Heart right ventricle (tissue), 16 donors: ENCODE measurements at regions not wholly inside any gene's neighbourhood (a gene's known extent, or its start where the extent isn't known, plus 50 kb on each side); places are given as distances from the start of the nearest gene placed in this dataset.

Source experiments
- ATAC-seq, 8 donors: fragments of 200-7000 bp; cut with Tn5 transposase; one replicate each; pipeline ENCODE4 v1.9.1; 2020; ENCODE audit warnings: mild to moderate bottlenecking in 8 of 8, moderate library complexity in 8 of 8, moderate number of reproducible peaks in 1 of 8
- DNase-seq, 2 donors: peaks; one replicate each; pipeline ENCODE4 v3.0.0-alpha.2; 2020
- H3K27ac ChIP-seq, 10 donors: fragments of 200-600 bp; sonication (generic) in 2 of 10; one replicate each; pipeline versions ENCODE4 v1.5.0 to v1.8.0; 2020 to 2022; ENCODE audit warnings: mild to moderate bottlenecking in 3 of 10
- H3K27me3 ChIP-seq, 7 donors: fragments of 200-600 bp; one replicate each; pipeline ENCODE4 v1.8.0; 2021 to 2022; ENCODE audit warnings: mild to moderate bottlenecking in 2 of 7
- H3K36me3 ChIP-seq, 9 donors: fragments of 200-600 bp; sonication (generic) in 1 of 9; one replicate each; pipeline versions ENCODE4 v1.5.0 to v1.8.0; 2020 to 2022; ENCODE audit warnings: mild to moderate bottlenecking in 2 of 9
- H3K4me1 ChIP-seq, 9 donors: fragments of 200-600 bp; sonication (generic) in 1 of 9; one replicate each; pipeline versions ENCODE4 v1.5.0 to v1.8.0; 2020 to 2022; ENCODE audit warnings: mild to moderate bottlenecking in 4 of 9
- H3K4me3 ChIP-seq, 10 donors: fragments of 200-600 bp; sonication (generic) in 2 of 10; one replicate each; pipeline versions ENCODE4 v1.5.0 to v1.8.0; 2020 to 2022; ENCODE audit warnings: mild to moderate bottlenecking in 7 of 10, moderate library complexity in 2 of 10
- H3K9me3 ChIP-seq, 11 donors: fragments of 200-600 bp in 10 of 11; sonication (generic) in 2 of 11; one replicate each; pipeline versions ENCODE4 v1.5.0 to v1.8.0; 2013 to 2022; ENCODE audit warnings: mild to moderate bottlenecking in 2 of 11, control low read depth in 1 of 11, moderate library complexity in 1 of 11
- CTCF ChIP-seq, 9 donors: fragments of 200-600 bp; sonication (generic) in 2 of 9; IDR thresholded peaks; one replicate each; pipeline versions ENCODE4 v1.5.0 to v1.8.0; 2021 to 2022; ENCODE audit warnings: antibody characterized with exemption in 9 of 9, mild to moderate bottlenecking in 5 of 9, moderate library complexity in 1 of 9
- WGBS, 2 donors: extraction: QIAGEN DNeasy Blood & Tissue Kit; methylation state at CpG; one replicate each; pipeline ENCODE4 v1.1.7; 2013; ENCODE audit warnings: inconsistent platforms in 1 of 2; 5-methylcytosine and 5-hydroxymethylcytosine counted together
- intact Hi-C, 10 donors: fragments of 100-400 bp; cut with DNase I; formaldehyde crosslinking; loops; one replicate each; pipeline versions ENCODE4 v1.11.1 to v1.14.2; 2022
- donor health status: Arrhythmogenic right ventricular cardiomyopathy.
- donor health status: ischemic (EF 13 %, LVEDD 7.1; RV severe dilation, severe dysfunction).
- donor health status: healthy with polysubstance abuse.
- donor health status: DM: no; HTN: yes; CAD: no.
- donor health status: DM: no; HTN: no; CAD: no.
- donor health status: ischemic (EF 25% LVEDD 6.9; RV normal size, moderate dysfunction).
- donor health status: ischemic (EF 25% LVEDD 5.7; RV mildly dilated, moderate dysfunction).
- donor health status: healthy.
- donor health status: DM: yes; HTN: yes; CAD: no.
- donor health status: Ischemic cardiomyopathy.
- donor health status: ischemic (EF 35%, LVEDD 5.7; RV mildly dilated, moderate dysfunction).
- donor health status: nonischemic (EF 11% LVEDD 7.7; RV severe dilation, severe dysfunction).
- donor health status: DM: yes; HTN: yes; CAD: no.
- donor health status: PGD.
- donor health status: ischemic (EF 29% LVEDD 5.4; RV normal size, mild dysfunction).
- donor health status: nonischemic (EF 23%, LVEDD 6.1; RV moderate dilation, normal function).

DNA sequence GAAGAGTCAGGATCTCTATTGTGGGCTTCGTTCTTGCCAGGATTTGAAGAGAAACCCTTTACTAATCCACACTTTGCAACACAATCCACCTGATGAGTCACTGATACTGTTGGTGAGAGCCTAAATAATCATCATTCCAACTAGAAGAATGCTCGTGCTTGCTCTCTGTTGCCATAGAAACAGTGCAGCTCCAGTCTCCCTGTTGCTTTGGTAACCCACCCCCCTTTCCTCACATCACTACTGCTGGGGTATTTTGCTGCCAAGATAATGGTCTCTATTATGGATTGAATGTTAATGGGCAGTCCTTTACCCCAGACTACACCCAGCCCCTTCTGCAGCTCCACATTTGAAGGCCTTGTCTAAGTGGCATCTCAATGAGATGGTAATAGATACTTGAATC lies 190.4 kb downstream of the ABCC12 start:
- Histone ChIP-seq H3K4me3 (no peak overlapping the region), H3K27me3 (no peaks in the 10 kb centered on the region), H3K4me1 (no peaks in the 10 kb centered on the region), H3K27ac (no peak overlapping the region), H3K9me3 (no peaks in the 10 kb centered on the region), H3K36me3 (no peaks in the 10 kb centered on the region)
- no peak for TF ChIP-seq CTCF (IDR thresholded peaks at IDR 0.05)
- DNase-seq = no peak
- ATAC-seq = no peak
- WGBS, 2 donors = 21 to 22% methylated on average over 2 of the region's 2 CpGs
- intact Hi-C loops = no loop called here

GRCh38 chr16:47958726-47959125 lies 197.1 kb downstream of the ABCC12 start:
- ATAC-seq = no peak
- intact Hi-C loops = no loop called here
- DNase-seq = no peak
- TF ChIP-seq CTCF (IDR thresholded peaks at IDR 0.05) = no peak
- Histone ChIP-seq H3K36me3 (no peaks in the 10 kb centered on the region), H3K4me1 (no peaks in the 10 kb centered on the region), H3K4me3 (no peak overlapping the region), H3K27ac (no peak overlapping the region), H3K27me3 (no peaks in the 10 kb centered on the region), H3K9me3 (no peaks in the 10 kb centered on the region)
- WGBS, 2 donors = 87 to 91% methylated on average over 5 of the region's 5 CpGs

DNA sequence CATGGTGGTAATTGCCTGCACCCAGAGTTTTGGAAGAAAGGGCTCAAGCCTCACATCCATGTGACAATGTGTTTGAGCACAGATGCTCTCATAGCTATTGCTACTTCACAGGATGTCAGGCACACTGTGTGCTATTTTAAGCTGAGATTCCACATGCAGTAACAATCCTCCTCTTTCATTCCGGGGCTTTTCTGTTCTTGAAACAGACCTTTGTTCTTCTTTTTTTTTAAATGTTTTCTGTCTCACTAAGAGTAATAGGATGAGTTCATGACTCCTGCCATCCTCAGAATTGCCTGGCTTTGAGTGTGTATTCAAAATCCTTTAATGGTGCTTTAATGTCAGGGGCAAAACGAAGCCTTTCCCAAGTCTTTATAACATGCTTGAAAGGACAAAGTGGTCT lies 198.9 kb downstream of the ABCC12 start:
- 32 to 41% methylated on average over 2 of the region's 2 CpGs for WGBS, 2 donors
- no peak for TF ChIP-seq CTCF (IDR thresholded peaks at IDR 0.05)
- no peak for ATAC-seq

DNA sequence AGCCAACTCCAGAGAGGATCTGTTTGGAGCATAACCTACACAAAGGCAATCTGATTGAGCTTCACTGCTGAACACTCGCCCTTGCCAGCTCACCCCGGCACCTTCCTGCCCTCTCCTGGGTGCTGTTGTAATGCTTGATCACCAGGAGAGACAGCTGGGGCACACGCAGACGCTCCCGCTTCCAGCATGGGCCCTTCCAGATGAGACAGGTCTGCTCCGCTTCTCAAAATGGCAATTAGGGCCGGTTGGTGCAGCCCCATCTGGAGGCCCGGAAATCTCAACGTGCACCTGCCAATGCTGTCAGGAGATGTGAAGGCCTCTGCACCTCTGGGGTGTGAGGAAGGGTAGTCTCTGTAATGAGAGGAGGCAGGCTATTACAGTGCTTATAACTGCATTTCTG lies 206.1 kb downstream of the ABCC12 start:
- no peaks in the 10 kb centered on the region for H3K4me1 ChIP-seq
- no peak overlapping the region for H3K4me3 ChIP-seq
- no peaks in the 10 kb centered on the region for H3K36me3 ChIP-seq
- no peak for ATAC-seq
- no peak for DNase-seq
- intact Hi-C loops = no loop called here
- no peaks in the 10 kb centered on the region for H3K27me3 ChIP-seq
- no peaks in the 10 kb centered on the region for H3K9me3 ChIP-seq
- WGBS, 2 donors = 88 to 92% methylated on average over 9 of the region's 9 CpGs
- no peak overlapping the region for H3K27ac ChIP-seq
- TF ChIP-seq CTCF (IDR thresholded peaks at IDR 0.05) = no peak

More for the DNA sequence above, 198.9 kb downstream of the ABCC12 start:
- Histone ChIP-seq H3K9me3 (no peaks in the 10 kb centered on the region), H3K36me3 (no peaks in the 10 kb centered on the region), H3K27me3 (no peaks in the 10 kb centered on the region), H3K27ac (no peak overlapping the region), H3K4me3 (no peak overlapping the region), H3K4me1 (no peaks in the 10 kb centered on the region)
- intact Hi-C loops = no loop called here
- DNase-seq = no peak

DNA sequence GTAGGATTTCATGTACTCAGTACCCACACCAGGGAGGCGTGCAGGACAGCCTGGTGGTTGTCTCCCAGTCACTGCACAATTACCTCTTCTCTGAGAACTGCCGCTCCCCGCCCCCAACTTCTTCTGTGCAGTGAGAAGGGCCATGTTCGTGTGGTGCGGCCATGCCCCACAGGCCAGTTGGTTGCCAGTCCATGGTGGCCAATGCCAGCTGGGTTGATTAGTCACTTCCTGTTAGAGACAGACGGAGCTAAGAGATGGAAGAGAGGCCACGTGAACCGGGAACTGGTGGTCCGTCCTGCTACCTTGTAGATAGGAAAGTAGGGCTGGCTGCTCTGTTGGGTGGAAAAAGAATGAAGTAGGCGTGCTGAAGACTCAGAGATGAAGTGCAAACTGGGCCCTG lies 206.5 kb downstream of the ABCC12 start:
- WGBS, 2 donors = 79 to 82% methylated on average over 10 of the region's 10 CpGs
- intact Hi-C loops = no loop called here
- Histone ChIP-seq H3K4me3 (no peak overlapping the region), H3K4me1 (no peaks in the 10 kb centered on the region), H3K36me3 (no peaks in the 10 kb centered on the region), H3K9me3 (no peaks in the 10 kb centered on the region), H3K27me3 (peaks cover 0 to 4% (median 0%) of the 10 kb centered on the region in 7 donors), H3K27ac (no peak overlapping the region)
- DNase-seq = no peak
- ATAC-seq = no peak
- no peak for TF ChIP-seq CTCF (IDR thresholded peaks at IDR 0.05)
